HUES6 (cell line): ENCODE measurements at regions not wholly inside any gene's neighbourhood (a gene's known extent, or its start where the extent isn't known, plus 50 kb on each side); places are given as distances from the start of the nearest gene placed in this dataset.

Source experiments
- H3K27ac ChIP-seq: 2 replicates; pipeline ENCODE4 v1.7.0; 2013; ENCODE audit warnings: low read depth, mild to moderate bottlenecking, low read length, inconsistent platforms
- H3K27me3 ChIP-seq: 2 replicates; pipeline ENCODE4 v1.6.1; 2013; ENCODE audit warnings: low read length; ENCODE audit not compliant: control insufficient read depth, insufficient read depth
- H3K36me3 ChIP-seq: 2 replicates; pipeline ENCODE4 v1.6.1; 2013; ENCODE audit warnings: low read length; ENCODE audit not compliant: control insufficient read depth, insufficient read depth
- H3K4me1 ChIP-seq: 2 replicates; pipeline ENCODE4 v1.6.1; 2013; ENCODE audit warnings: low read length; ENCODE audit not compliant: control insufficient read depth, insufficient read depth
- H3K4me3 ChIP-seq: 2 replicates; pipeline ENCODE4 v1.5.1; 2013; ENCODE audit warnings: low read depth, low read length
- H3K9ac ChIP-seq: one replicate; pipeline ENCODE4 v1.6.1; 2013; ENCODE audit warnings: mild to moderate bottlenecking, low read length
- H3K9me3 ChIP-seq: 2 replicates; pipeline ENCODE4 v1.6.1; 2013; ENCODE audit warnings: low read depth, low read length; ENCODE audit not compliant: control insufficient read depth, insufficient read depth

- no peaks in the 10 kb centered on the region for H3K27me3 ChIP-seq
- H3K9ac ChIP-seq: no peak overlapping the region
- H3K36me3 ChIP-seq: no peaks in the 10 kb centered on the region
- peaks cover 79% of the 10 kb centered on the region; the same call in 1 of the 2 replicates for H3K9me3 ChIP-seq
- H3K4me3 ChIP-seq: no peak overlapping the region
- no peaks in the 10 kb centered on the region for H3K4me1 ChIP-seq
- H3K27ac ChIP-seq: no peak overlapping the region
These were observed 1320.5 kb downstream of the UQCRFS1 start for GRCh38 chr19:27892500-27892899.

- H3K36me3 ChIP-seq: no peaks in the 10 kb centered on the region
- no peak overlapping the region for H3K4me3 ChIP-seq
- no peaks in the 10 kb centered on the region for H3K4me1 ChIP-seq
- H3K27me3 ChIP-seq: no peaks in the 10 kb centered on the region
- H3K9me3 ChIP-seq: peaks cover 80% of the 10 kb centered on the region; the same call in 1 of the 2 replicates
- H3K27ac ChIP-seq: no peak overlapping the region
- H3K9ac ChIP-seq: no peak overlapping the region
These were observed 1321.5 kb downstream of the UQCRFS1 start for GRCh38 chr19:27891411-27891810.

- H3K27me3 ChIP-seq: no peaks in the 10 kb centered on the region
- no peak overlapping the region for H3K4me3 ChIP-seq
- H3K9me3 ChIP-seq: peaks cover 76% of the 10 kb centered on the region; the same call in 1 of the 2 replicates
- no peaks in the 10 kb centered on the region for H3K4me1 ChIP-seq
- H3K36me3 ChIP-seq: no peaks in the 10 kb centered on the region
- H3K9ac ChIP-seq: no peak overlapping the region
- no peak overlapping the region for H3K27ac ChIP-seq
These were observed 1322.3 kb downstream of the UQCRFS1 start for GRCh38 chr19:27890696-27891095.

GRCh38 chr19:27890206-27890605 lies 1322.7 kb downstream of the UQCRFS1 start:
- Histone ChIP-seq H3K27me3 (no peaks in the 10 kb centered on the region), H3K9ac (no peak overlapping the region), H3K36me3 (no peaks in the 10 kb centered on the region), H3K4me3 (no peak overlapping the region), H3K9me3 (peaks cover 71% of the 10 kb centered on the region; the same call in 1 of the 2 replicates), H3K27ac (no peak overlapping the region), H3K4me1 (no peaks in the 10 kb centered on the region)

GRCh38 chr19:27889156-27889555 lies 1323.8 kb downstream of the UQCRFS1 start:
- H3K9ac ChIP-seq: no peak overlapping the region
- H3K27ac ChIP-seq: no peak overlapping the region
- H3K4me1 ChIP-seq: peaks cover 6% of the 10 kb centered on the region; the same call in 1 of the 2 replicates
- H3K4me3 ChIP-seq: no peak overlapping the region
- H3K9me3 ChIP-seq: peaks cover 63% of the 10 kb centered on the region; the same call in 1 of the 2 replicates
- no peaks in the 10 kb centered on the region for H3K36me3 ChIP-seq
- H3K27me3 ChIP-seq: no peaks in the 10 kb centered on the region

- H3K4me3 ChIP-seq: no peak overlapping the region
- H3K27ac ChIP-seq: no peak overlapping the region
- H3K9me3 ChIP-seq: peaks cover 62% of the 10 kb centered on the region; the same call in 1 of the 2 replicates
- no peaks in the 10 kb centered on the region for H3K27me3 ChIP-seq
- peaks cover 6% of the 10 kb centered on the region; the same call in 1 of the 2 replicates for H3K4me1 ChIP-seq
- H3K9ac ChIP-seq: no peak overlapping the region
- H3K36me3 ChIP-seq: no peaks in the 10 kb centered on the region
These were observed 1325.0 kb downstream of the UQCRFS1 start for GRCh38 chr19:27887946-27888345.

GRCh38 chr19:27885359-27885758 lies 1327.6 kb downstream of the UQCRFS1 start:
- no peak overlapping the region; the same call in 1 of the 2 replicates for H3K4me3 ChIP-seq
- H3K9me3 ChIP-seq: peaks cover 49% of the 10 kb centered on the region; the same call in 1 of the 2 replicates
- no peaks in the 10 kb centered on the region for H3K27me3 ChIP-seq
- H3K36me3 ChIP-seq: no peaks in the 10 kb centered on the region
- H3K4me1 ChIP-seq: peaks cover 6% of the 10 kb centered on the region; the same call in 1 of the 2 replicates
- no peak overlapping the region; the same call in 1 of the 2 replicates for H3K27ac ChIP-seq
- H3K9ac ChIP-seq: no peak overlapping the region

- H3K27me3 ChIP-seq: no peaks in the 10 kb centered on the region
- H3K4me1 ChIP-seq: peaks cover 6% of the 10 kb centered on the region; the same call in 1 of the 2 replicates
- no peaks in the 10 kb centered on the region for H3K36me3 ChIP-seq
- peaks cover 40% of the 10 kb centered on the region; the same call in 1 of the 2 replicates for H3K9me3 ChIP-seq
- no peak overlapping the region for H3K4me3 ChIP-seq
- no peak overlapping the region for H3K9ac ChIP-seq
- H3K27ac ChIP-seq: no peak overlapping the region
These were observed 1328.6 kb downstream of the UQCRFS1 start for GRCh38 chr19:27884376-27884775.

- Histone ChIP-seq H3K27me3 (no peaks in the 10 kb centered on the region), H3K27ac (no peak overlapping the region), H3K9me3 (peaks cover 23% of the 10 kb centered on the region; the same call in 1 of the 2 replicates), H3K36me3 (no peaks in the 10 kb centered on the region), H3K9ac (no peak overlapping the region), H3K4me1 (peaks cover 12% of the 10 kb centered on the region; the same call in 1 of the 2 replicates), H3K4me3 (no peak overlapping the region)
These were observed 1331.7 kb downstream of the UQCRFS1 start for GRCh38 chr19:27881213-27881612.

GRCh38 chr19:27876976-27877512 lies 1335.9 kb downstream of the UQCRFS1 start:
- no peak overlapping the region for H3K27ac ChIP-seq
- no peak overlapping the region for H3K4me3 ChIP-seq
- H3K27me3 ChIP-seq: no peaks in the 10 kb centered on the region
- no peaks in the 10 kb centered on the region for H3K36me3 ChIP-seq
- peaks cover 31% of the 10 kb centered on the region; the same call in 1 of the 2 replicates for H3K9me3 ChIP-seq
- H3K4me1 ChIP-seq: peaks cover 7% of the 10 kb centered on the region; the same call in 1 of the 2 replicates
- no peak overlapping the region for H3K9ac ChIP-seq

GRCh38 chr19:27876489-27876888 lies 1336.5 kb downstream of the UQCRFS1 start:
- peaks cover 31% of the 10 kb centered on the region; the same call in 1 of the 2 replicates for H3K9me3 ChIP-seq
- no peaks in the 10 kb centered on the region for H3K36me3 ChIP-seq
- H3K27ac ChIP-seq: no peak overlapping the region
- no peak overlapping the region for H3K9ac ChIP-seq
- H3K27me3 ChIP-seq: no peaks in the 10 kb centered on the region
- peaks cover 7% of the 10 kb centered on the region; the same call in 1 of the 2 replicates for H3K4me1 ChIP-seq
- H3K4me3 ChIP-seq: no peak overlapping the region
